ENCODE measurements at regions not wholly inside any gene's neighbourhood (a gene's known extent, or its start where the extent isn't known, plus 50 kb on each side); places are given as distances from the start of the nearest gene placed in this dataset.

DNA sequence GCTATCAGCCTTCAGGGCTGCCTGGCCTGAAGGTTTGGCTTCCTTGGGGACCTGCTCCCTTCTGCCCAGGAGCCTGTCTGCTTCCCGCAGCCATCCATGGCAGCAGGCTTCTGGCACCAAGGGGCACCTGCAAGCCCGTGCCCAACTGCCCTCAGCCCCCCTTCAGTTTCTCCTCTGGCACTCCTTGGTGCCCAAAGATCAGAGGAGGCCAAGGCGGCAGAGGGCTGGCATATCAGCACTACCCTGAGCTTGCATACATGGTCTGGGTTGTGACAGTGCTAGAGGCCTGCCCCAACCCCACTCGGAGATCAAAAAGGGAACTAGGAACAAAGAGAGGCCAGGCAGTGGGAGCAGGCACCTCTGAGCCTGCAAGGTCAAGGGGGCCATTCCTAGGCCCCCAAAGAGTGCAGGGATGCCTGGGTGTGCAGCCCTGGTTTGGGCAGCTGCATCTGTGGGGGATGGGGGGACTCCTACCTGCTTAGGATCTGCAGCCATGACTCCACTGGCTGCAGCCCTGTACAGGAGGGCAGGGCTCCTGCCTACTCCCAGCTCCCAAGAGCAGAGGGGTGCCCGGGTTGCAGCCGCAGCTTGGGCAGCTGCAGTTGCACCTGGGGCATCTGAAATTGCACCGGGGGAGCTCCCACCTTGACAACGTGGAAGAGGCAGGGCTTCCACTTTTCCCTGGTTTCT is 76.2 kb upstream of the TP63 start:
- TF ChIP-seq SMC3 (IDR thresholded peaks at IDR 0.05; ENCODE audit: borderline replicate concordance, low read length) (no peak), SP1 (IDR thresholded peaks at IDR 0.05; ENCODE audit: low read depth, low read length) (no peak), SRF (IDR thresholded peaks at IDR 0.05; ENCODE audit: low read depth in 2 of 2, low read length in 2 of 2) (no peak), YY1 (IDR thresholded peaks at IDR 0.05; ENCODE audit: low read depth, low read length) (no peak)
- TF ChIP-seq, protein P1, sequence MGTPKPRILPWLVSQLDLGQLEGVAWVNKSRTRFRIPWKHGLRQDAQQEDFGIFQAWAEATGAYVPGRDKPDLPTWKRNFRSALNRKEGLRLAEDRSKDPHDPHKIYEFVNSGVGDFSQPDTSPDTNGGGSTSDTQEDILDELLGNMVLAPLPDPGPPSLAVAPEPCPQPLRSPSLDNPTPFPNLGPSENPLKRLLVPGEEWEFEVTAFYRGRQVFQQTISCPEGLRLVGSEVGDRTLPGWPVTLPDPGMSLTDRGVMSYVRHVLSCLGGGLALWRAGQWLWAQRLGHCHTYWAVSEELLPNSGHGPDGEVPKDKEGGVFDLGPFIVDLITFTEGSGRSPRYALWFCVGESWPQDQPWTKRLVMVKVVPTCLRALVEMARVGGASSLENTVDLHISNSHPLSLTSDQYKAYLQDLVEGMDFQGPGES (IDR thresholded peaks at IDR 0.05): no peak
- TF ChIP-seq, protein P2, sequence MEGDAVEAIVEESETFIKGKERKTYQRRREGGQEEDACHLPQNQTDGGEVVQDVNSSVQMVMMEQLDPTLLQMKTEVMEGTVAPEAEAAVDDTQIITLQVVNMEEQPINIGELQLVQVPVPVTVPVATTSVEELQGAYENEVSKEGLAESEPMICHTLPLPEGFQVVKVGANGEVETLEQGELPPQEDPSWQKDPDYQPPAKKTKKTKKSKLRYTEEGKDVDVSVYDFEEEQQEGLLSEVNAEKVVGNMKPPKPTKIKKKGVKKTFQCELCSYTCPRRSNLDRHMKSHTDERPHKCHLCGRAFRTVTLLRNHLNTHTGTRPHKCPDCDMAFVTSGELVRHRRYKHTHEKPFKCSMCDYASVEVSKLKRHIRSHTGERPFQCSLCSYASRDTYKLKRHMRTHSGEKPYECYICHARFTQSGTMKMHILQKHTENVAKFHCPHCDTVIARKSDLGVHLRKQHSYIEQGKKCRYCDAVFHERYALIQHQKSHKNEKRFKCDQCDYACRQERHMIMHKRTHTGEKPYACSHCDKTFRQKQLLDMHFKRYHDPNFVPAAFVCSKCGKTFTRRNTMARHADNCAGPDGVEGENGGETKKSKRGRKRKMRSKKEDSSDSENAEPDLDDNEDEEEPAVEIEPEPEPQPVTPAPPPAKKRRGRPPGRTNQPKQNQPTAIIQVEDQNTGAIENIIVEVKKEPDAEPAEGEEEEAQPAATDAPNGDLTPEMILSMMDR (IDR thresholded peaks at IDR 0.05 in 2 of 3, conservative IDR thresholded peaks at IDR 0.05 in 1 of 3; ENCODE audit: control insufficient read depth in 2 of 3, extremely low read depth in 1 of 3, insufficient read depth in 1 of 3, low read depth in 3 of 3, low read length in 3 of 3): no peak
- TF ChIP-seq, protein P3, sequence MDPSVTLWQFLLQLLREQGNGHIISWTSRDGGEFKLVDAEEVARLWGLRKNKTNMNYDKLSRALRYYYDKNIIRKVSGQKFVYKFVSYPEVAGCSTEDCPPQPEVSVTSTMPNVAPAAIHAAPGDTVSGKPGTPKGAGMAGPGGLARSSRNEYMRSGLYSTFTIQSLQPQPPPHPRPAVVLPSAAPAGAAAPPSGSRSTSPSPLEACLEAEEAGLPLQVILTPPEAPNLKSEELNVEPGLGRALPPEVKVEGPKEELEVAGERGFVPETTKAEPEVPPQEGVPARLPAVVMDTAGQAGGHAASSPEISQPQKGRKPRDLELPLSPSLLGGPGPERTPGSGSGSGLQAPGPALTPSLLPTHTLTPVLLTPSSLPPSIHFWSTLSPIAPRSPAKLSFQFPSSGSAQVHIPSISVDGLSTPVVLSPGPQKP (IDR thresholded peaks at IDR 0.05; ENCODE audit: low read depth, low read length): no peak

Measured in GM12878 (cell line).